K562 (cell line): ENCODE measurements at regions not wholly inside any gene's neighbourhood (a gene's known extent, or its start where the extent isn't known, plus 50 kb on each side); places are given as distances from the start of the nearest gene placed in this dataset.

Experiments
- ATAC-seq: fragments of 200-7000 bp; cut with Tn5 transposase; 3 replicates; pipeline ENCODE4 v1.9.1; 2020; ENCODE audit warnings: moderate library complexity
- BruUV-seq: library from RNA; stranded (reverse); fragments of 400-500 nt; replicated peaks from 2 replicates; lab custom pipeline; 2021; lab: Mats Ljungman, UMichigan
- CTCF ChIA-PET: fragments of 300-600 bp; formaldehyde crosslinking; extraction: SDS; loops from one replicate; lab custom pipeline; 2021; ENCODE audit warnings: low intra/inter-chr PET ratio; lab: Yijun Ruan, JAX
- POLR2A ChIA-PET: fragments of 300-600, 350-650 bp; sonication (Branson Sonifier 250); formaldehyde crosslinking; extraction: SDS; loops from one replicate; lab custom pipeline; 2021; ENCODE audit warnings: antibody characterized with exemption, inconsistent platforms; lab: Yijun Ruan, JAX
- DNase-seq, 4 experiments: peaks; one replicate each; pipeline versions ENCODE4 v3.0.0 to v3.0.0-alpha.2; 2011 to 2018; ENCODE audit warnings: low spot score in 3 of 4, mixed read lengths in 3 of 4; ENCODE audit errors: extremely low read depth in 1 of 4
- FAIRE-seq: peaks from 2 replicates; lab custom pipeline; 2011; peaks lifted over from hg19 to GRCh38; lab: Jason Lieb, UNC
- H2AFZ ChIP-seq: 2 replicates; pipeline ENCODE4 v1.6.0; 2011; ENCODE audit warnings: low read depth, low read length, control low read depth, inconsistent platforms
- H3K27ac ChIP-seq: fragments of 200-600 bp; 3 replicates; pipeline ENCODE4 v1.8.0; 2011; ENCODE audit warnings: low read depth, mild to moderate bottlenecking, control low read depth, inconsistent platforms, low read length, moderate library complexity, mixed read lengths; ENCODE audit errors: extremely low read depth
- H3K27me3 ChIP-seq, 2 experiments: fragments of 300-600 bp in 1 of 2; 2 replicates in 1 of 2; 3 replicates in 1 of 2; pipeline versions ENCODE4 v1.6.0 to v1.8.0; 2011; ENCODE audit warnings: inconsistent platforms in 2 of 2, low read length in 2 of 2, mild to moderate bottlenecking in 1 of 2, mixed read lengths in 1 of 2, moderate library complexity in 1 of 2; ENCODE audit not compliant: control insufficient read depth in 2 of 2, insufficient read depth in 2 of 2
- H3K36me3 ChIP-seq: fragments of 300-600 bp; 3 replicates; pipeline ENCODE4 v1.8.0; 2011; ENCODE audit warnings: mild to moderate bottlenecking, low read length, inconsistent platforms; ENCODE audit not compliant: control insufficient read depth, insufficient read depth
- H3K4me1 ChIP-seq, 2 experiments: fragments of 200-600 bp in 1 of 2; replicated peaks in 1 of 2; 2 replicates in 1 of 2; 3 replicates in 1 of 2; pipeline versions ENCODE4 v1.5.1 to v1.8.0; 2011; ENCODE audit warnings: inconsistent platforms in 2 of 2, low read length in 2 of 2, mild to moderate bottlenecking in 1 of 2, mixed read lengths in 1 of 2, moderate library complexity in 1 of 2; ENCODE audit not compliant: control insufficient read depth in 2 of 2, insufficient read depth in 2 of 2
- H3K4me2 ChIP-seq: 2 replicates; pipeline ENCODE4 v1.6.1; 2011; ENCODE audit warnings: low read length, control low read depth, inconsistent platforms, mixed read lengths; ENCODE audit not compliant: insufficient read depth
- H3K4me3 ChIP-seq: fragments of 200-600 bp; sonication (generic), shearing (Covaris generic); 2 replicates; pipeline ENCODE4 v1.5.1; 2016; ENCODE audit warnings: control low read depth, inconsistent platforms
- H3K79me2 ChIP-seq: fragments of 200-600 bp; 3 replicates; pipeline ENCODE4 v1.8.0; 2011; ENCODE audit warnings: low read length, inconsistent platforms; ENCODE audit not compliant: control insufficient read depth, insufficient read depth
- H3K9ac ChIP-seq, 2 experiments: 2 replicates each; pipeline versions ENCODE4 v1.6.0 to v1.6.1; 2011; ENCODE audit warnings: low read depth in 2 of 2, low read length in 2 of 2, control low read depth in 1 of 2, inconsistent platforms in 1 of 2, mild to moderate bottlenecking in 1 of 2, mixed read lengths in 1 of 2; ENCODE audit not compliant: insufficient read depth in 1 of 2
- H3K9me1 ChIP-seq: one replicate; pipeline ENCODE4 v1.6.0; 2011; ENCODE audit warnings: inconsistent platforms, mild to moderate bottlenecking, low read length, moderate library complexity; ENCODE audit not compliant: control insufficient read depth, insufficient read depth
- H3K9me3 ChIP-seq: replicated peaks from 2 replicates; pipeline ENCODE4 v1.5.1; 2011; ENCODE audit warnings: low read depth, low read length, inconsistent platforms; ENCODE audit not compliant: control insufficient read depth, insufficient read depth
- H4K20me1 ChIP-seq: replicated peaks from 2 replicates; pipeline ENCODE4 v1.6.1; 2011; ENCODE audit warnings: low read length, inconsistent platforms, mixed read lengths; ENCODE audit not compliant: control insufficient read depth, insufficient read depth
- ARID2 ChIP-seq: fragments of 450-650 bp; IDR thresholded peaks from 2 replicates; pipeline ENCODE4 v1.6.1; 2017; ENCODE audit warnings: antibody characterized with exemption, mild to moderate bottlenecking
- BACH1 ChIP-seq: fragments of 200-800 bp; sonication (Bioruptor generic); IDR thresholded peaks from 2 replicates; pipeline ENCODE4 v1.6.1; 2016; ENCODE audit warnings: missing genetic modification characterization, missing compliant biosample characterization
- HIVEP1 ChIP-seq: fragments of 250-450 bp; sonication (Bioruptor Pico); IDR thresholded peaks from 2 replicates; pipeline ENCODE4 v1.4.0; 2020; ENCODE audit warnings: mild to moderate bottlenecking
- IRF2 ChIP-seq: sonication (generic); formaldehyde crosslinking; IDR thresholded peaks from 2 replicates; pipeline ENCODE4 v1.8.1; 2022; ENCODE audit warnings: mild to moderate bottlenecking, missing genetic modification reagents
- KDM1A ChIP-seq, 2 experiments: fragments of 450-650 bp; IDR thresholded peaks; 2 replicates each; pipeline ENCODE4 v1.6.1; 2016; ENCODE audit warnings: mild to moderate bottlenecking in 2 of 2
- NFE2L1 ChIP-seq: fragments of 450-650 bp; IDR thresholded peaks from 2 replicates; pipeline ENCODE4 v1.6.1; 2016; ENCODE audit warnings: missing genetic modification characterization, low read depth, mild to moderate bottlenecking, missing compliant biosample characterization, moderate library complexity, borderline replicate concordance
- PURB ChIP-seq: sonication (generic); formaldehyde crosslinking; IDR thresholded peaks from 2 replicates; pipeline ENCODE4 v1.9.0; 2021; ENCODE audit warnings: low read depth, mild to moderate bottlenecking, missing genetic modification reagents
- RBM22 ChIP-seq: fragments of 200-400 bp; formaldehyde crosslinking; IDR thresholded peaks from 2 replicates; pipeline ENCODE4 v1.6.1; 2018; ENCODE audit warnings: low read length, low read depth; ENCODE audit not compliant: poor library complexity, severe bottlenecking
- TFAM ChIP-seq: fragments of 250-450 bp; sonication (Bioruptor Pico); conservative IDR thresholded peaks from 2 replicates; pipeline ENCODE4 v1.5.0; 2021; ENCODE audit warnings: mild to moderate bottlenecking, moderate library complexity
- ZNF583 ChIP-seq: fragments of 250-450 bp; sonication (Bioruptor Pico); IDR thresholded peaks from 2 replicates; pipeline ENCODE4 v1.4.0; 2020
- ZSCAN32 ChIP-seq: fragments of 450-650 bp; formaldehyde crosslinking; IDR thresholded peaks from 2 replicates; pipeline ENCODE4 v1.4.0; 2020; ENCODE audit warnings: mild to moderate bottlenecking, moderate library complexity
- WGBS: fragments of 100-300 bp; shearing (Covaris generic); methylation state at CpG from one replicate; pipeline ENCODE4 v1.1.6; 2016; ENCODE audit warnings: low coverage, mixed read lengths; ENCODE audit not compliant: insufficient coverage; ENCODE audit errors: missing lambda C conversion rate; 5-methylcytosine and 5-hydroxymethylcytosine counted together
- in situ Hi-C: fragments of 300-500 bp; cut with MboI; formaldehyde crosslinking; loops from 4 replicates; pipeline ENCODE4 v1.15.0; 2018; ENCODE audit warnings: inconsistent platforms, mixed read lengths
- intact Hi-C: fragments of 100-400 bp; cut with micrococcal nuclease; formaldehyde crosslinking; loops from 2 replicates; pipeline ENCODE4 v1.14.2; 2022
- TF ChIP-seq, protein P1 (sequence below): fragments of 250-450 bp; sonication (Bioruptor Pico); IDR thresholded peaks from 2 replicates; pipeline ENCODE4 v1.5.1; 2021; ENCODE audit warnings: mild to moderate bottlenecking
- TF ChIP-seq, protein P2 (sequence below): fragments of 450-650 bp; IDR thresholded peaks from 2 replicates; pipeline ENCODE4 v1.6.1; 2016; ENCODE audit warnings: low read depth, mild to moderate bottlenecking, moderate library complexity
- TF ChIP-seq, protein P3 (sequence below), 2 experiments: IDR thresholded peaks; 2 replicates each; pipeline ENCODE4 v1.6.1; 2012; ENCODE audit warnings: improper control_type of control experiment in 2 of 2, low read depth in 2 of 2, low read length in 2 of 2, borderline replicate concordance in 1 of 2
- TF ChIP-seq, protein P4 (sequence below): fragments of 250-450 bp; sonication (Bioruptor Pico); IDR thresholded peaks from 2 replicates; pipeline ENCODE4 v1.5.0; 2022; ENCODE audit warnings: mild to moderate bottlenecking

DNA sequence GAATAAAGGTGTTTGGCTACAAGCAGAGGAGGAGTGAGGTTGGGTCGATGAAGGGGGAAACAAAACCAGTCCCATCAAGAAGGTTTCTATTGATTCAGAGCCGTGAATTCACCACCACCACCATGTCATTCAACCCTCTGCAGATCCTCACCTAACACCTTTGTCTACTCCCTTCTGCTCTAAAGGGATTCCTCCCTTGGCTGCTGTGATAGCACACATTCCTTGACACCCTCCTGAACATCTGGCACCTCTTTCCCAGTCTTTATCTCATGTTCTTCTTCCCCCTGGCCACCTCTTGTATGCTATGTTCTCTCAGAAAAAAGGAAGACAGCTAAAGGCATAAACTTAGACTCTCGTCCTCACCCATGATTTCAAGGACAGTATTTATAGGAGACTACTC, 318.0 kb downstream of the GPAM start:
- Histone ChIP-seq H3K4me1 (no peaks in the 10 kb centered on the region), H4K20me1 (no peaks in the 10 kb centered on the region), H3K36me3 (no peaks in the 10 kb centered on the region), H3K4me2 (no peak overlapping the region), H2AFZ (no peak overlapping the region), H3K27me3 (no peaks in the 10 kb centered on the region), H3K79me2 (no peaks in the 10 kb centered on the region), H3K9me1 (no peaks in the 10 kb centered on the region), H3K4me3 (no peak overlapping the region), H3K27ac (no peak overlapping the region), H3K9ac (no peak overlapping the region), H3K9me3 (no peaks in the 10 kb centered on the region)
- intact Hi-C loops, result no loop called here
- DNase-seq (no peak), FAIRE-seq (no peak), ATAC-seq (no peak)
- no TSS peak for BruUV-seq
- WGBS, result 0% methylated on average over 2 of the region's 3 CpGs
- POLR2A ChIA-PET, result no interaction called here
- CTCF ChIA-PET, result no interaction called here
- in situ Hi-C loops, result no loop called here
- no peak for TF ChIP-seq PURB
- no peak for TF ChIP-seq ZNF583 (CRISPR knock-in tag)
- no peak for TF ChIP-seq HIVEP1 (CRISPR knock-in tag)
- no peak for TF ChIP-seq NFE2L1
- no peak for TF ChIP-seq BACH1
- TF ChIP-seq TFAM (CRISPR knock-in tag), result no peak
- no peak for TF ChIP-seq ZSCAN32 (CRISPR knock-in tag)
- TF ChIP-seq, protein P1, sequence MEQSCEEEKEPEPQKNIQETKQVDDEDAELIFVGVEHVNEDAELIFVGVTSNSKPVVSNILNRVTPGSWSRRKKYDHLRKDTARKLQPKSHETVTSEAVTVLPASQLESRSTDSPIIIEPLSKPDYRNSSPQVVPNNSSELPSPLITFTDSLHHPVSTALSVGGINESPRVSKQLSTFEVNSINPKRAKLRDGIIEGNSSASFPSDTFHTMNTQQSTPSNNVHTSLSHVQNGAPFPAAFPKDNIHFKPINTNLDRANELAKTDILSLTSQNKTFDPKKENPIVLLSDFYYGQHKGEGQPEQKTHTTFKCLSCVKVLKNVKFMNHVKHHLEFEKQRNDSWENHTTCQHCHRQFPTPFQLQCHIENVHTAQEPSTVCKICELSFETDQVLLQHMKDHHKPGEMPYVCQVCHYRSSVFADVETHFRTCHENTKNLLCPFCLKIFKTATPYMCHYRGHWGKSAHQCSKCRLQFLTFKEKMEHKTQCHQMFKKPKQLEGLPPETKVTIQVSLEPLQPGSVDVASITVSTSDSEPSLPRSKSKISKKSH (CRISPR knock-in tag), result no peak
- TF ChIP-seq, protein P2, sequence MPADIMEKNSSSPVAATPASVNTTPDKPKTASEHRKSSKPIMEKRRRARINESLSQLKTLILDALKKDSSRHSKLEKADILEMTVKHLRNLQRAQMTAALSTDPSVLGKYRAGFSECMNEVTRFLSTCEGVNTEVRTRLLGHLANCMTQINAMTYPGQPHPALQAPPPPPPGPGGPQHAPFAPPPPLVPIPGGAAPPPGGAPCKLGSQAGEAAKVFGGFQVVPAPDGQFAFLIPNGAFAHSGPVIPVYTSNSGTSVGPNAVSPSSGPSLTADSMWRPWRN, result no peak
- TF ChIP-seq, protein P3, sequence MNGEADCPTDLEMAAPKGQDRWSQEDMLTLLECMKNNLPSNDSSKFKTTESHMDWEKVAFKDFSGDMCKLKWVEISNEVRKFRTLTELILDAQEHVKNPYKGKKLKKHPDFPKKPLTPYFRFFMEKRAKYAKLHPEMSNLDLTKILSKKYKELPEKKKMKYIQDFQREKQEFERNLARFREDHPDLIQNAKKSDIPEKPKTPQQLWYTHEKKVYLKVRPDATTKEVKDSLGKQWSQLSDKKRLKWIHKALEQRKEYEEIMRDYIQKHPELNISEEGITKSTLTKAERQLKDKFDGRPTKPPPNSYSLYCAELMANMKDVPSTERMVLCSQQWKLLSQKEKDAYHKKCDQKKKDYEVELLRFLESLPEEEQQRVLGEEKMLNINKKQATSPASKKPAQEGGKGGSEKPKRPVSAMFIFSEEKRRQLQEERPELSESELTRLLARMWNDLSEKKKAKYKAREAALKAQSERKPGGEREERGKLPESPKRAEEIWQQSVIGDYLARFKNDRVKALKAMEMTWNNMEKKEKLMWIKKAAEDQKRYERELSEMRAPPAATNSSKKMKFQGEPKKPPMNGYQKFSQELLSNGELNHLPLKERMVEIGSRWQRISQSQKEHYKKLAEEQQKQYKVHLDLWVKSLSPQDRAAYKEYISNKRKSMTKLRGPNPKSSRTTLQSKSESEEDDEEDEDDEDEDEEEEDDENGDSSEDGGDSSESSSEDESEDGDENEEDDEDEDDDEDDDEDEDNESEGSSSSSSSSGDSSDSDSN (IDR thresholded peaks at IDR 0.05; ENCODE audit: borderline replicate concordance in 1 of 2, low read depth in 2 of 2, low read length in 2 of 2), result no peak
- TF ChIP-seq ARID2, result no peak
- no peak for TF ChIP-seq KDM1A (IDR thresholded peaks at IDR 0.05)
- TF ChIP-seq IRF2, result no peak
- TF ChIP-seq, protein P4, sequence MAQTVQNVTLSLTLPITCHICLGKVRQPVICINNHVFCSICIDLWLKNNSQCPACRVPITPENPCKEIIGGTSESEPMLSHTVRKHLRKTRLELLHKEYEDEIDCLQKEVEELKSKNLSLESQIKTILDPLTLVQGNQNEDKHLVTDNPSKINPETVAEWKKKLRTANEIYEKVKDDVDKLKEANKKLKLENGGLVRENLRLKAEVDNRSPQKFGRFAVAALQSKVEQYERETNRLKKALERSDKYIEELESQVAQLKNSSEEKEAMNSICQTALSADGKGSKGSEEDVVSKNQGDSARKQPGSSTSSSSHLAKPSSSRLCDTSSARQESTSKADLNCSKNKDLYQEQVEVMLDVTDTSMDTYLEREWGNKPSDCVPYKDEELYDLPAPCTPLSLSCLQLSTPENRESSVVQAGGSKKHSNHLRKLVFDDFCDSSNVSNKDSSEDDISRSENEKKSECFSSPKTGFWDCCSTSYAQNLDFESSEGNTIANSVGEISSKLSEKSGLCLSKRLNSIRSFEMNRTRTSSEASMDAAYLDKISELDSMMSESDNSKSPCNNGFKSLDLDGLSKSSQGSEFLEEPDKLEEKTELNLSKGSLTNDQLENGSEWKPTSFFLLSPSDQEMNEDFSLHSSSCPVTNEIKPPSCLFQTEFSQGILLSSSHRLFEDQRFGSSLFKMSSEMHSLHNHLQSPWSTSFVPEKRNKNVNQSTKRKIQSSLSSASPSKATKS (CRISPR knock-in tag), result no peak
- TF ChIP-seq RBM22, result no peak
